Skin of body (tissue), 1 donor: ENCODE measurements at regions not wholly inside any gene's neighbourhood (a gene's known extent, or its start where the extent isn't known, plus 50 kb on each side); places are given as distances from the start of the nearest gene placed in this dataset.

Experiments used
- DNase-seq: peaks from one replicate; lab custom pipeline; 2025; lab: John Stamatoyannopoulos, UW

DNA sequence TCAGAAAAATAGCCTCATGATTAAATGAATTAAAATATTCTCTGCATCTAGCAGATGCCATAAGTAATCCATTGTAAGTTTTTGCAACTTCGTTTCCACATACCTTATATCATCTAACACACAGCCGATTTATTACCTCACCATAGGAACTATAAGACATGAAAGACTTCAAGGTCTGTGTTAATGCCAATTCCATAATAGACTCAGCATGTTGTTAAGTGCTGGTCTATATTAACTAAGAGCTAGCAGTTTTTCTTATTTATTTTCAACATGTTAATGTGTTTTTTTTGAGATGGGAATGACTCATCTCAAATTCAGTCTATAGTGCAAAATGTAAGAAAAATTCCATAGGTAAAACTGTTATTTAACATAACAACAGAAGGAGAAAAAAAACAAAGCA lies 243.9 kb upstream of the GULP1 start:
- no peak for DNase-seq

DNA sequence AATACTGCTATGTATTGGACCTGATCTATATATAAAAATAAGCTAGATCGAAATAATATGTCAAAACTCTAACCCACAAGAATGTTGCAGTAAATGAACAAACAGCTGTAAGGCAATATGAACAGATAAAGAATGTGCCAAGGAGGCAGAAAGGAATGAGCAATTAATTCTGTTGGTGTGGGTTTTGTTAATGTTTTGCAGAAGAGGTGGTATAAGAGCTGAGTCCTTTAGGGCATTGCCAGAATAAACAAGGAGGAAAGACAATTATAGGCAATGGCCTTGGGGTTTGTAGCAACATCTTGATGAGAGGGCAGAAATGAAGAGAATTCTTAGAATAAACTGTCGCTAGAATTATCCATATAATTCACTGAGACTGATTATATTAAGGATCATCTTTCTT lies 240.9 kb upstream of the GULP1 start:
- DNase-seq = no peak

DNA sequence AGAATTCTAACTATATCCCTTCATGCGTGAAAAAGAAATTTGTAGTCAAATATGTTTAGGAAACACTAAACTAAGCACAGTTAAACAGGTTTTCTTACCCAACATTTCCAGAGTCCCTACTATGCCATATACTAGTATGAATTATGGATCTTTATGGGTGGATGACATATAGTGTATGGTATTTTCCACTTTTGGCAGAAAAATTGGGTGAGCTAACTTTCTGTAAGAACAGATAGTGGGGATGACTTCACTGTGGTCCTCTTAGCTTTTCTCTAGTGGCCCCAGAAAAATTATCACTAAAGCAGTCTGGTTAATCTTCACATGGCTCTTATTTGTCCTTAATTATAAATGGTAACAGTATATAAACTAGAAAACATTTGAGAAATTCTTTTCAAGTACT lies 240.0 kb upstream of the GULP1 start:
- no peak for DNase-seq

DNA sequence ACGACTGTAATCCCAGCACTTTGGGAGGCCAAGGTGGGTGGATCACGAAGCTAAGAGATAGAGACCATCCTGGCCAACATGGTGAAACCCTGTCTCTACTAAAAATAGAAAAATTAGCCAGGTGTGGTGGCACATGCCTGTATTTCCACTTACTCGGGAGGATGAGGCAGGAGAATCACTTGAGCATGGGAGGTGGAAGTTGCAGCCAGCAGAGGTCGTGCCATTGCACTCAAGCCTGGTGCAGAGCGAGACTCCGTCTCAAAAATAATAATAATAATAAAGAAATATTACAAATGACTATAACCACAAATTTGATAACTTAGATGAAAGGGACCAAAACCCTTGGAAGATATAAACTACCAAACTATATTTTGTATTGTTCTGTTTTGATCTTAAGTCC lies 226.3 kb upstream of the GULP1 start:
- DNase-seq = no peak

DNA sequence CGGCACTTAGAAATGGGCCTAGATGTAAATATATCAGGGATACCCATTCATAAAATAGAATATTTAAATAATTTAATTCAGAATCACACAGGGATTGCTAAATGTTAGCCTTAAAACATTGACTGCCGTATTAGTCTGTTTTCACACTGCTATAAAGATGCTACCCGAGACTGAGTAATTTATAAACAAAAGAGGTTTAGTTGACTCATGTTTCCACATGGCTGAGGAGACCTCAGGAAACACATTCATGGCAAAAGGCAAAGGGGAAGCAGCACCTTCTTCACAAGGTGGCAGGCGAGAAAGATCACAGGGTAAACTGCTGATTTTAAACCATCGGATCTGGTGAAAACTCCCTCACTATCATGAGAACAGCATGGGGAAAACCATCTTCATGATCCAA lies 223.6 kb upstream of the GULP1 start:
- no peak for DNase-seq

DNA sequence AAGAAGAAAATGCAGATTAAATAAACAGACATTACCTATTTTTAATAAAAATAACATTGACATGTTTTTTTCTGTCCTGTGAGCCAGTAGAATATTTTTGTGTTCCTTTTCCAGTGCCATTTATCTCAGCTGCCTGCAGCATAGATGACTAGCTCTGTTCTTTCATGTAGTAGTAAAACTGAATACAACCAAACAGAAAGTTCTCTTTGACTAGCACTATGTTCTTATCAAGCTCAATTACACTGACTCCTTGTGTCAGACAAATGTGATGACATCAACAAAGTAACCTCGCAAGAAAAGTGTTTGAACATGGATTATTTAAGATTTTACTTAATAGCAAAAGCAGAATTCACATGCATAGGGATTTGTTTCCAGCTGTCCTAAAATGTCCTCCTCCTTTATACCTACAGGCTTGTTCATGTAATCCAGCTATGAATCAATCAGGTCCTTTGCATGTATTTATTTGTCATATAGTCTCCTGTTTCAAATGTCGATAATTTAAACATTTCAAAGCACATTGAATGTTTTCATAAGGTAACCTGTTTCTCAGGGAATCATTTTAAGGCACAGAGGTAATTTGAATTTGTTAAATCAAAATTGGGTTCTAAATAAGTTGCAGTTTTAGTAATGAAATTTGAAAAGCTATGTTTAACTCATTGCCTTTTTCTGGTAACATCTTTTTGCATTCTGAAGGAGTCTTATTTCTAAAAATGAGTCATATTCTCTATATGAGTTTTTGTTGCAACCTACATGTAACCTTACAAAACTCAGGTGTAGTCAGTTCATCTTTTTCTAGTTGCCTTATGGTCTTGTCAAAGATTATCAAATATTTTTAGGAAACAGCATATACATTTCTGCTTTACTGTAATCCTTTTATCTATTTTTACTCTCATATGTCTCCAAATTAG lies 215.3 kb upstream of the GULP1 start:
- no peak for DNase-seq

DNA sequence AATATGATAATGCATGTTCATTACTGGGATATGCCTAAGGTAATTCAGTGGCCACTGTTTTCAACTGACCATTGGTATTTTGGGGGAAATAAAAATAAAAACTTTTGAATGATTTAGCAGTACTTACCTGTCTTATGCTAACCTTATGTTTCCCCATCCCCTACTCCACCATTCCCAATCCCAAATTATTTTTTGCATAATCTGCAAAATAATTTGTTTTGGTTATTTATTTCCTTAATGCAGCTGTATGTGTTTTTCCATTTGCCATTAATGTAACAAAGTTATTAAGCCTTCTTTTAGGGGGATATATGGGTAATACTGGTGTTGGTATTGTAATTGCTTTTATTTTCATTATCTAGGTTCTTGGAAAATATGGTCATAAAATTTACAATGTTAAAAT lies 213.9 kb upstream of the GULP1 start:
- no peak for DNase-seq

DNA sequence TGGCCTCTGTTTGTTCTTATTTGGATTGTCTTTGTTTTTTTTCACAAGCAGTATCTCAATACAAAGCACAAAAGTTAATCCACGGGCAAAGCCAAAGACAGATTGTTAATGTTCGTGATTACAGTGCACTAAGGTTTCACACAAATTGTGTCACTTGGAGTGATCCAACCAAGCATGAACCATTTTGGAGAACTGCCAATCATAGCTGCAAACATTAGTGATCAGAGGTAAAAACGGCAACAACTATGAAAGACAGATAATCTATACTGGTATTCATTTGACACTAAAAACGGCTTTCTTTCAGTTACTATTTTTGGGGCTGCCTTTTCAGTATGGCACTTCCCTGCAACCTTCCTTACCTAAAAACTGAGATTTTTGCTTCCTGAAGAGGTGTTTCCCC lies 213.1 kb upstream of the GULP1 start:
- DNase-seq = no peak

DNA sequence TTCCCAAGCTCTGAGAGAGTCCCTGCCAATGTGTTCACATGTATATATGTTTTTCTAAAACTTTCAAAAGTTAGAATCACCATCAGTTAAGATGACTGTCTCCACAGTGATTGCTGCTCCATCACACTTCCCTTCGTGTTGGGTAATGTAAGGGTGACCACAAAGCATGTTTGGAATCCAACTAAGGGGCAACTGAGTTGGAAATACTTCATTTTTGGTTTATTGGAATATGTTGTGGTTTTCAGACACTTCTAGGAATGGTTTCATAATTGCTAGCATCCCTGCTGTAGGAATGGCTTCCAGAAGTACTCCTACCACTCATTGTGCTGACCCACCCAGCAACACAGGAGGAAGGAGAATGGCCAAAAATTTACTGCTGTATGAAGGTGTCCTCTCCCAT lies 212.5 kb upstream of the GULP1 start:
- DNase-seq = no peak

DNA sequence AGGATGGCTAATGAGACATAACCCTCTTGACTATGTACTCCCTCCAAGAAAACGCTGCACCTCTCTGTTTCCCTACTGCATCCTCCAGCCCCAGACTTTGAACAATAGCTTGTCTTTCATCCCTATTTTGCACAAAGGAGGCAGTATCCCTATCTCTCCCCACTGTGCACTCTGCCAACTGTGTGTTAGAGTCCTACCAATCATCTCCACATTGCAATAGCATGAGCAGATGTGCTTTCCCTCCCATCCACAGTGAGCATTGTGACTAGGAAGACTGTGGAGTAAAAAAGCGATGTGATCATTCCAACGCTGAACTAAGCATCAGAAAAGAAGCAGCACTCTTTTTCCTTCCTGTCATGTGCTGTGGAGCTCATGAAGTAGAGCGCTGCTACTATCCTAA lies 206.3 kb upstream of the GULP1 start:
- no peak for DNase-seq

DNA sequence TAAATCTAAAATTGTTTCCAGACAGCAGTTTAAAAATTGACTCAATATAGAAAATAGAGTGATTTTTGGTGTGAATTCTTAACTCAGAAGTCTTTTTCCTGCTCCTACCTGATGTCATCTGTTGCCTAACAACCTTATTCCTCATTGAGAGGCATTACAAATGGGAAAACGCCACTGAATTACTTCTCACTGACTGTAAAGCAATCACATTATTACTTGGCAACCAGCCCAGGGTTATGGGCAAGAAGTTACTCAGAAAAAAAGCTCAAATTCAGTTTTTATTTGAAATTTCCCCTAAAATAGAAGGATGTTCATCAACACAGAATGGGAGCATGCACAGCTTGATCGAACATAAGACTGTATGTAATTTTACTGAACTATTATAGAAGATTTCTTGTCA lies 201.8 kb upstream of the GULP1 start:
- no peak for DNase-seq

DNA sequence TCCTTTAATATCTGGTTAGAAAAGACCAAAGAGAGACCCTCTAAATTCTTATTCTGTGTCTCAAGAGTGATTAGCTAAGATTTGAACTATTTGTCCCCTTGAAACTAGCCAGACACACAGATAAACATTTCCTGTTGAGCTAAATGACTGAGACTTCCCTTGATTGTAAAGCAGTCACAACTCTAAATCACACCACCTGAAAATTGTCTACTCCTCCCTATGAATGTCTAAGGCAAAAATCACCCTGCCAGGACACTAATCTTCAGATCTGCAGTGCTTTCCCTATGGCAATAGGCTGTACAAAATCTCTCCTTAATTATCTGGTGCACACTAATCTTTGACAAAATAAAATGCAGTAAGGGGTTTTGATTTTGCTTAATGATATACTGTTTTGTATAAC lies 200.5 kb upstream of the GULP1 start:
- DNase-seq = no peak

DNA sequence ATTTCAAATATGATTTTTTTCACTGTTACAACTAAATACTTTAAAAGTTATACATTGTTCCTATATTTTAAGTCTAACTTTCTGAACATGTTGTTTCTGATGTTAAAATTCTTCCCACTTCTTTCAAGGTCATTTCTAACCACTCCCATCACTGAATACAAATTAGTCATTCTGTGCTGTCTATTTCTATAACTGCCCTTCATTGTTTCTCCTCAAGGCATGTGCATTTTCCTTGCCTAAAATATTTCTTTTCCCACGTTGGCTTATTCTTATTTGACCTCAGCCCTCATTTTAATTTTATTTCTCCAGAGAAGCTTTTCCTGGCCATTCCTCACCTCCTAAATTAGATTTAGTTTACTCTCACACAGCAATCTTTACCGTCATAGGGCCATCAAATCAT lies 198.9 kb upstream of the GULP1 start:
- no peak for DNase-seq

DNA sequence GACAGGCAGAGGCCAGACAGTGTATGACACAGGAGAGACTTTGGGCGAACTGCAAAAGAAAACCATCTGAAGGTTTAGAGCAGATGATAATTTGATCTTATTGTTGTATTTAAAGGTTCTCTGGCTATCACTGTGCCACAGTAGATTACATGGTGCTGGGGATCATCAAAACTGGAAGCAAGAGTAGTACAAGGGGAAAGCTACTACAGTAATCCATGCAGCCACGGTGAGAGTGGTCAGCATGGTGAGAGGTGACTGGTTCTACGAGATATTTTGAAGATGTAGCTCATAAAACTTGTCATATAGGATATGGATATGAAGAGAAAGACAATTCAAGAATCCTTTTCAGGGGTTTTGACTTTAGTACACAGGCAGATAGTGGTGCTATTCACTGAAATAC lies 194.8 kb upstream of the GULP1 start:
- no peak for DNase-seq

DNA sequence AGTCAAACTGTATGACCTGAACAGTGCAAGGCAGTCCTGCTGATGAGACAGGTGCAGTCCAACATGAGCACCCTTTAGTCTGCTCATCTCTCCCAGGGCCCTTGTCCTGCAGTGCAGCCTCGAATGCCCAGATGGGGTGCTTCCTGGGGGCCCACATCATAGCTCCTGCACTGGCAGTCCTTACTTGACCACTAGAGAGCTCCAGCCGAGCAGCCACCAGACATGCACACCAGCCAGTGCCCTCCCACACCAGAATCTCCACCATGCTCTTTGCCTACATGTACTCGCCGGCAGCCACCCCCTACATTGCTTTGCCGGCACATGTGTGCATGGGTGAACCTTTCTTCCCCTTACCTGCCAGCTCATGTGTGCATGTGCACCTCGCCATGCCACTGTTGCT lies 188.8 kb upstream of the GULP1 start:
- no peak for DNase-seq

DNA sequence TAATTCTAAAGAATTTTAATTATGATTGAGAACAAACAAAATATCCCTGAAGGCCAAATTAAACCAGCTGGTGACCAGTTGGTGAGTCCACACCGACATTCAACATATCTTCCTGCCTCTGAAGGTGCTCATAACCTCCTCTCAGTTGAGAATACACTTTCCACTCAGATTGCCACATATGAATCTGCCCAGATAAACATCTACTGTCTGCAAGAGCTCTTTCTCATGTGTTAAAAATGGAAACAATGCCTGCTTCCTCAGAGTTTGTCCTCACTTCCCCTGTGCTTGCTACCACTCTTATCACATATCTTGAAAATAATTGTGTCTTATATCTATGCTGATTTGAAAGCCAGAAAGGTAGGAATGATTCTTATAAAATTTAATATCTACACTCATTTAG lies 177.7 kb upstream of the GULP1 start:
- no peak for DNase-seq

DNA sequence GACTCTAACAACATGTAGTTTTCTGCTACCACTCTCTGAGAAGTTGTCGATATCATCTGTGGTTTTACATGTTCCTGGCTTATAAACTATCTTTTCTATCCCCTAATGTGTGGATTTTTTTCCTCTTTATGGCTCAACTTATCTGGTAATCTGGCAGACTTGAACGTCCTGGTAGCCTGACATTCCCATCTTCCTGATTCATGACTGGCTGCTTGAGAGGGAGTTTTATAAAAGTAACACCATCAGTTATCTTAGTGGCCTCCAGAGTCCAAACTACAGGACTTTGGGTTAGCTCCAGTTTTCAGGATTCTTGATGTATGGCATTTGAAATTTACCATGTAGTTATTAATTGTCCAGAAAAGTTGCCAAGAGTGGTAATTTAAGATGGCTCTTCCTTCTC lies 174.0 kb upstream of the GULP1 start:
- no peak for DNase-seq

DNA sequence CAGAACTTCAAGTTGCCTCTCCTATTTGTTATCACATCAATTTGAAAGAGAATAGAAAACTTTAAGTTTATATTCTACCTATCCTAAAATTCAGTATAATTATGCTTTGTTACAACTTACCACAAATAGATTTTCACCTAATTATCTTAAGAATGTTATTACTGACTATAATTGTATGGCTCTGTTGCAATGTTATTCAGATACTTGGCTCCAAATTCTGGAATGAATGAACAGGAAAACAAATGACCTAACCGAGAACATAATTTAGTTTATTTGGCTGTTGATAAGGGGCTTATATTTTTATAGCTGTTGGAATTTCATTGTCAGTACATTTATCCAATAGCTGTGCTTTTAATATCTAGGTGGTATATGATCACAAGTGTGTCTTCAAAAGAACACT lies 173.2 kb upstream of the GULP1 start:
- DNase-seq = no peak

DNA sequence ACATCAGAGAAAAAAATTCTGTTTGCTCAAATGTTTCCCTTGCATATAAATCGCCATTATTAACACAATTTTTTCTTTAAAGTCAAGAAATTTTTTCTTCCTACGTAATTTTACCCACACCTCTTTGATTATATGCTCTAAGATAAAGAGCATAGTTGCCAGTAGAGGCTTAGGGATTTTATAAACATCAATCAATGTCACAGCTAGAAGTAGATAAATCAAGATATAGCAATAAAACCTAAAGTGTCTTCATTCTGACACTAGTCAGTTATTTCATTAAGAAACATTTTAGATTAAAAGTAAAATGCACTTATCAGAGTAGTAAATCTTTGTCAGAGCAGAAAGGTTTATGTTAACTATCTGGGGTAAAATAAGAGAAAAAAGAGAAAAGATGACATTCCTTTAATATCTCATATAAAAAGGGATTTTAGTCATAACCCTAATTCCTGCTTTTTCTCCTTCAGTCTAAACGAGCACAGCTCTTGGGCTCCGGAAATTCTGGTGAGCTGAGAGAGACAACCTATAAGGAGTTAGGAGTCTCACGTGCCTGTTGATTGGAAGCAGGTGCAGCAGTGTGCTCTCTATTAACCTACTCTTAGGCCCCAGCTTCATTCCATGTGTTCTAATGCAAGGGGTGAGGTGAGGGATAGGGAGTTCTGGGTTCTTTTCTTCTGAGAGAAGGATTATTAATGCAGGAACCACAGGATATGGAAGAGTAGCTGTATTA lies 172.4 kb upstream of the GULP1 start:
- no peak for DNase-seq

DNA sequence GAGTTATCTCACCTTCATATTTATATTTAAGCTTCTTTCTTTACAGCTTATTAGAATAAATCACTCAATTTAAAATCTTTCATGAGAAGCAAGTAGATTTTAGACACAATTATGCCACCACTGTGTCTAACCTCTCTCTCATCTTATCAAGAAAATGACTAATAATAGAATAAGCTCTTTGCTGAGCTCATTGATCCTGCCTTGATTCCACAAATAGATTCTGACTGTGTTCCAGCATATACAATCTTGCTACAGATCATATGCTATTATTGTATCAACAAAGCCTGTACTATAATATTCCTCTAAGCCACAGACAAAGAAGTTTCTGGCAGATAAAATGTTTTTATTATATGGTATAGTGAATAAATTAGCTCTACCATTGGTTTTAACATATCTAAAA lies 168.7 kb upstream of the GULP1 start:
- DNase-seq = no peak

DNA sequence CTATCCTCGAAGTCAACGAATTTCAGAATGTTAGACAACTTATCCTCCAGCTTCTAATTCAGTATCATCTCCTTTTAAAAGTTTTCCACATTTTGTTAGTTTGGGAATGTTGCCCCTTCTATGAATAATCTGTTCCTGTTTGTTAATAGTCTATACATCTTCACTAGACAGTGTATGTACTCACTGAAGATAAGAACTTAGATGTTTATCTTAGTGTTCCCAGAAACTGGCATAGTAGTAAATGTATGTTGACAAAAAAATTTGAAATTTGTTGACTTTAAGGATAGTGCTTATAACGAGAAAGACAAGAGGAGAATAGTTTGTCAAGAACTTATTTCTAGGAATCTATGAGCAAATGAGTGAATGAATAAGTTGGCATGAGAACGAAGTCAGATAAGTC lies 162.0 kb upstream of the GULP1 start:
- DNase-seq = no peak

DNA sequence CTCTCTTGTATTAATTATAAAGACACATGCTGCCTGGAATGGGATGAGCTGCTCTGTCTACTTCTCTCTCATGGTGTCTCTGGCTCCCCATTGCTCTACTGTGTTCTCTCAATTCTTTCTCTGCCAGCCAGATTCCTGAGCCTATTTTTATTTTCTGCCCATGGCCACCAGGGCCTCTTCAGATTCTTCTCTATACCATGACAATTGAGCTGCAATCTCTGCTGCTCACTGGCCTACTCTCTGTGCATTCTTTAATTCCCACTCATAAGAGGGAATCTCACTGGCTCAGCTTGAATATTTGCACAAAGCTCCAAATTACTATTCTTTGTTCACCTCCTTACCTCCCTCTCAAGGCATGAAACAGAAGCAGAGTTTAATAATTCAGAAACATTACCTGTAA lies 161.4 kb upstream of the GULP1 start:
- no peak for DNase-seq

DNA sequence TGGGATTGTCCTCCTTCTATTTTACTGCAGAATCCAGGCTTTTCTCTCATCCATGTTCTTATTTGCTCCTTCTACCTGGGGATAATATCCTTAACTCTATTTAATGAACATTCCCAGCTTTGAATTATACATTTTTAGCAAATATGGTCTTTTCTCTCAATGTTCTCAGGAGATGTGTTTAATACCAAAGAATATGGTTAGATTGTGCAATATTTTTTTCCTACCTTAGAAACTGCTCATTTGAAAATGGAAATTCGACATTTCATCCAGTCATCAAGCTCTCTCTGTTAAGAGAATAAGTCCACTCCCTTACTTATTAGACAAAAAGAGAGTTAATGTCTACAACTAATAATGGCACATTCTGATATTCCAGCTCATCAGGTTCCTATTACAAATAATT lies 160.4 kb upstream of the GULP1 start:
- no peak for DNase-seq
